GM23338 (cell line): ENCODE measurements at regions not wholly inside any gene's neighbourhood (a gene's known extent, or its start where the extent isn't known, plus 50 kb on each side); places are given as distances from the start of the nearest gene placed in this dataset.
A peak's percentile ranks its signal among the peaks of the same experiment; 100 is the strongest.

ENCODE experiments used
- ATAC-seq: fragments of 200-7000 bp; cut with Tn5 transposase; 3 replicates; pipeline ENCODE4 v1.9.1; 2020
- DNase-seq: peaks from one replicate; pipeline ENCODE4 v3.0.0-alpha.2; 2015; ENCODE audit warnings: low spot score
- H2AFZ ChIP-seq: fragments of 200-600 bp; sonication (generic); 2 replicates; pipeline ENCODE4 v1.8.0; 2016; ENCODE audit warnings: antibody characterized with exemption, mild to moderate bottlenecking, moderate library complexity
- H3F3A ChIP-seq: fragments of 200-600 bp; sonication (generic); replicated peaks from 2 replicates; pipeline ENCODE4 v1.8.0; 2017; ENCODE audit warnings: antibody characterized with exemption, mixed run types, low read depth
- H3K27ac ChIP-seq: fragments of 200-600 bp; sonication (generic); 2 replicates; pipeline ENCODE4 v1.6.1; 2016; ENCODE audit warnings: low read depth
- H3K27me3 ChIP-seq: fragments of 200-600 bp; sonication (generic); 2 replicates; pipeline ENCODE4 v1.8.0; 2016; ENCODE audit warnings: mild to moderate bottlenecking, mixed run types, moderate library complexity; ENCODE audit not compliant: insufficient read depth
- H3K36me3 ChIP-seq: fragments of 200-600 bp; sonication (generic); 2 replicates; pipeline ENCODE4 v1.8.0; 2016; ENCODE audit warnings: mild to moderate bottlenecking; ENCODE audit not compliant: insufficient read depth
- H3K4me1 ChIP-seq: fragments of 200-600 bp; sonication (generic); 2 replicates; pipeline ENCODE4 v1.8.0; 2016; ENCODE audit warnings: mild to moderate bottlenecking, moderate library complexity; ENCODE audit not compliant: insufficient read depth
- H3K4me2 ChIP-seq: fragments of 200-600 bp; sonication (generic); 2 replicates; pipeline ENCODE4 v1.7.1; 2017; ENCODE audit warnings: mixed run types
- H3K4me3 ChIP-seq: fragments of 200-600 bp; sonication (generic); 2 replicates; pipeline ENCODE4 v1.6.1; 2016; ENCODE audit warnings: mixed run types
- H3K79me2 ChIP-seq: fragments of 200-600 bp; sonication (generic); replicated peaks from 2 replicates; pipeline ENCODE4 v1.8.0; 2017; ENCODE audit warnings: mild to moderate bottlenecking; ENCODE audit not compliant: insufficient read depth
- H3K9me2 ChIP-seq: fragments of 200-600 bp; sonication (generic); 2 replicates; pipeline ENCODE4 v1.8.0; 2017; ENCODE audit not compliant: insufficient read depth
- H4K20me1 ChIP-seq: fragments of 200-600 bp; sonication (generic); replicated peaks from 2 replicates; pipeline ENCODE4 v1.8.0; 2017; ENCODE audit warnings: mild to moderate bottlenecking; ENCODE audit not compliant: insufficient read depth
- H3K27ac Mint-ChIP-seq: 2 replicates; pipeline ENCODE4 v1.8.0; 2020; ENCODE audit warnings: inconsistent platforms, mild to moderate bottlenecking, moderate library complexity, mixed read lengths
- H3K27me3 Mint-ChIP-seq: 3 replicates; pipeline ENCODE4 v1.8.0; 2022; ENCODE audit warnings: low read depth, mild to moderate bottlenecking, moderate library complexity, mixed read lengths, inconsistent platforms; ENCODE audit not compliant: insufficient read depth, poor library complexity
- H3K36me3 Mint-ChIP-seq: 3 replicates; pipeline ENCODE4 v1.8.0; 2021; ENCODE audit warnings: low read depth, mild to moderate bottlenecking, inconsistent platforms, moderate library complexity, mixed read lengths
- H3K4me1 Mint-ChIP-seq: 3 replicates; pipeline ENCODE4 v1.8.0; 2020; ENCODE audit warnings: mild to moderate bottlenecking, inconsistent platforms, mixed read lengths
- H3K4me3 Mint-ChIP-seq: 3 replicates; pipeline ENCODE4 v1.8.0; 2021; ENCODE audit warnings: moderate library complexity, mild to moderate bottlenecking, inconsistent platforms, mixed read lengths
- H3K9me3 Mint-ChIP-seq: 3 replicates; pipeline ENCODE4 v1.8.0; 2020; ENCODE audit warnings: moderate library complexity, mild to moderate bottlenecking, inconsistent platforms, mixed read lengths
- CREB1 ChIP-seq: fragments of 250-450 bp; sonication (Bioruptor Pico); IDR thresholded peaks from 2 replicates; pipeline ENCODE4 v1.5.0; 2020; ENCODE audit warnings: low read depth, mild to moderate bottlenecking, moderate library complexity
- EZH2 ChIP-seq: fragments of 200-600 bp; sonication (generic); IDR thresholded peaks from one replicate; pipeline ENCODE4 v1.8.0; 2017; ENCODE audit warnings: antibody characterized with exemption, mild to moderate bottlenecking, low read depth; ENCODE audit not compliant: unreplicated experiment
- EZH2phosphoT487 ChIP-seq: fragments of 200-600 bp; sonication (generic); IDR thresholded peaks from one replicate; pipeline ENCODE4 v1.8.1; 2018; ENCODE audit warnings: antibody characterized with exemption; ENCODE audit not compliant: unreplicated experiment
- JUNB ChIP-seq: IDR thresholded peaks from one replicate; pipeline ENCODE4 v1.6.1; 2016; ENCODE audit warnings: antibody characterized with exemption; ENCODE audit not compliant: unreplicated experiment
- NANOG ChIP-seq: IDR thresholded peaks from 2 replicates; pipeline ENCODE4 v1.6.1; 2016; ENCODE audit warnings: antibody characterized with exemption, borderline replicate concordance
- POLR2AphosphoS5 ChIP-seq: IDR thresholded peaks from 2 replicates; pipeline ENCODE4 v1.6.1; 2016; ENCODE audit warnings: antibody characterized with exemption, low read depth
- STAT1 ChIP-seq: IDR thresholded peaks from one replicate; pipeline ENCODE4 v1.6.1; 2016; ENCODE audit warnings: antibody characterized with exemption; ENCODE audit not compliant: unreplicated experiment
- ZNF114 ChIP-seq: fragments of 250-450 bp; sonication (Bioruptor Pico); IDR thresholded peaks from 2 replicates; pipeline ENCODE4 v1.5.0; 2020; ENCODE audit warnings: mild to moderate bottlenecking, moderate library complexity
- ZNF331 ChIP-seq: fragments of 250-450 bp; sonication (Bioruptor Pico); IDR thresholded peaks from 2 replicates; pipeline ENCODE4 v1.5.0; 2020; ENCODE audit warnings: low read depth, mild to moderate bottlenecking, moderate library complexity
- TF ChIP-seq, protein P1 (sequence below): IDR thresholded peaks from one replicate; pipeline ENCODE4 v1.6.1; 2018; ENCODE audit warnings: antibody characterized with exemption; ENCODE audit not compliant: unreplicated experiment
- TF ChIP-seq, protein P2 (sequence below): IDR thresholded peaks from 2 replicates; pipeline ENCODE4 v1.6.1; 2016; ENCODE audit warnings: antibody characterized with exemption
- TF ChIP-seq, protein P3 (sequence below), 2 experiments: fragments of 200-600 bp in 1 of 2; sonication (generic) in 1 of 2; conservative IDR thresholded peaks; 2 replicates each; pipeline versions ENCODE4 v1.5.1 to v1.6.1; 2016 to 2017; ENCODE audit warnings: antibody characterized with exemption in 2 of 2, low read depth in 2 of 2, mild to moderate bottlenecking in 2 of 2, moderate library complexity in 1 of 2

DNA sequence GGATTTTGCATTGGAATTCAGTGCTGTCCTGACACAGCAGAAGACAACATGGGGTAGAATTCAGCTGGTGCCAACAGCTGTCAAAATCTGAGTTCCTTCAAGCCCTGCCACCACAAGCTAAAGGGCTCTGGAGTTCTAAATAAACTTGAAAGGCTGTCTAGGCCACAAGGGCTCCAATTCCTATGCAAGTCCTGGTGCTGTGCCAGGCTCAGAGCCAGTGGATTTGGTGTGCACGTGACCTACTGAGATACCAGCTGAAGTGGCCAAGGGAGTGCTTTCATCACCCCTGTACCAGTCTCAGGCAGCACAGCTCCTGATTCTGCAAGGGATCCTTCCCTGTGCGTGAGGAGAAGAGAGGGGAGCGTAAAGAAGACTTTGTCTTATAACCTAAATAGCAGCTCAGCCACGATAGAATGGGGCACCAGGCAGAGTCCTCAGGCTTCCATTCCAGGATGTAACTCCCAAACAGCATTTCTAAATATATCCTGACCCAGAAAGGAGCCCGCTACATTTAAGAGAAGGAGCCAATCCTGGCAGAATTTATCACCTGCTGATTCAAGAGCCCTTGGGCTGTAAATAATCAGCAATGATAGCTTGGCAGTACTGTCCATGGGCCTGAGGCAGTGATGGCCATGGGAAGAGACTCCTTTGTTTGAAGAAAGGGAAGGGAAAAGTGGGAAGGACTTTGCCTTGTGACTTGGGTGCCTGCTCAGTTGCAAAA lies 881.2 kb upstream of the EPHA7 start (continued):
- TF ChIP-seq, protein P1, sequence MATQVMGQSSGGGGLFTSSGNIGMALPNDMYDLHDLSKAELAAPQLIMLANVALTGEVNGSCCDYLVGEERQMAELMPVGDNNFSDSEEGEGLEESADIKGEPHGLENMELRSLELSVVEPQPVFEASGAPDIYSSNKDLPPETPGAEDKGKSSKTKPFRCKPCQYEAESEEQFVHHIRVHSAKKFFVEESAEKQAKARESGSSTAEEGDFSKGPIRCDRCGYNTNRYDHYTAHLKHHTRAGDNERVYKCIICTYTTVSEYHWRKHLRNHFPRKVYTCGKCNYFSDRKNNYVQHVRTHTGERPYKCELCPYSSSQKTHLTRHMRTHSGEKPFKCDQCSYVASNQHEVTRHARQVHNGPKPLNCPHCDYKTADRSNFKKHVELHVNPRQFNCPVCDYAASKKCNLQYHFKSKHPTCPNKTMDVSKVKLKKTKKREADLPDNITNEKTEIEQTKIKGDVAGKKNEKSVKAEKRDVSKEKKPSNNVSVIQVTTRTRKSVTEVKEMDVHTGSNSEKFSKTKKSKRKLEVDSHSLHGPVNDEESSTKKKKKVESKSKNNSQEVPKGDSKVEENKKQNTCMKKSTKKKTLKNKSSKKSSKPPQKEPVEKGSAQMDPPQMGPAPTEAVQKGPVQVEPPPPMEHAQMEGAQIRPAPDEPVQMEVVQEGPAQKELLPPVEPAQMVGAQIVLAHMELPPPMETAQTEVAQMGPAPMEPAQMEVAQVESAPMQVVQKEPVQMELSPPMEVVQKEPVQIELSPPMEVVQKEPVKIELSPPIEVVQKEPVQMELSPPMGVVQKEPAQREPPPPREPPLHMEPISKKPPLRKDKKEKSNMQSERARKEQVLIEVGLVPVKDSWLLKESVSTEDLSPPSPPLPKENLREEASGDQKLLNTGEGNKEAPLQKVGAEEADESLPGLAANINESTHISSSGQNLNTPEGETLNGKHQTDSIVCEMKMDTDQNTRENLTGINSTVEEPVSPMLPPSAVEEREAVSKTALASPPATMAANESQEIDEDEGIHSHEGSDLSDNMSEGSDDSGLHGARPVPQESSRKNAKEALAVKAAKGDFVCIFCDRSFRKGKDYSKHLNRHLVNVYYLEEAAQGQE: no peak
- no peak for TF ChIP-seq ZNF331

DNA sequence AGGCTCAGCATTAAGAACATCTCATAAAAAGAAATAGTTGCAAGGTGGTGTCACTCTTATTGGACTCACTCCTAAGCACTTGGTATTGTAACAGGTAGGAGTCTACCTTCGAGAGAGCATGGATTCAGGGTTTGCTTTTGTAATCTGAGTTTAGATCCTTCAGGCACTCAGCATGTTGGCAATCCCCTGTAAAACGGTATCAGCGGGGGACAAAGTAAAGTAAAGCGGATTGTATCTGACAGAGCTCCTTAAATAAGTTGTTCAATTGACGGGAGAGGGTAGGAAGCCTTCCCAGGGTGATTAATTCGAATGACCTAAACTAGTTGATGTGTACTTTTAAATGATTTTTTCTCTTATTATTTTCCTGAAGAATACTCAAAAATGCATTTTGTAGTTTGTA lies 869.8 kb upstream of the EPHA7 start:
- H4K20me1 ChIP-seq: no peaks in the 10 kb centered on the region
- DNase-seq (peak; percentile 14), ATAC-seq (peak; percentile 91)
- no peaks in the 10 kb centered on the region; the same call in 1 of the 2 replicates for H3K9me2 ChIP-seq
- no peak overlapping the region for H3K27ac ChIP-seq
- H2AFZ ChIP-seq: peak overlapping the region; percentile 9; the same call in 1 of the 2 replicates
- no peaks in the 10 kb centered on the region for H3K9me3 Mint-ChIP-seq
- H3K79me2 ChIP-seq: no peaks in the 10 kb centered on the region
- no peak overlapping the region for H3K4me3 ChIP-seq
- H3K36me3 Mint-ChIP-seq: no peaks in the 10 kb centered on the region
- no peak overlapping the region for H3K27ac Mint-ChIP-seq
- H3K4me1 ChIP-seq: no peaks in the 10 kb centered on the region
- peaks cover 6% of the 10 kb centered on the region; the same call in 2 of the 3 replicates for H3K4me1 Mint-ChIP-seq
- H3K4me3 Mint-ChIP-seq: no peak overlapping the region
- H3K36me3 ChIP-seq: no peaks in the 10 kb centered on the region
- H3K27me3 ChIP-seq: no peaks in the 10 kb centered on the region
- H3K4me2 ChIP-seq: no peak overlapping the region
- H3F3A ChIP-seq: no peaks in the 10 kb centered on the region
- no peaks in the 10 kb centered on the region for H3K27me3 Mint-ChIP-seq
- TF ChIP-seq STAT1 (no peak), POLR2AphosphoS5 (no peak), CREB1 (CRISPR knock-in tag) (no peak), EZH2 (no peak), EZH2phosphoT487 (no peak), ZNF114 (CRISPR knock-in tag) (no peak), JUNB (no peak), ZNF331 (no peak), NANOG (no peak)
- TF ChIP-seq, protein P2, sequence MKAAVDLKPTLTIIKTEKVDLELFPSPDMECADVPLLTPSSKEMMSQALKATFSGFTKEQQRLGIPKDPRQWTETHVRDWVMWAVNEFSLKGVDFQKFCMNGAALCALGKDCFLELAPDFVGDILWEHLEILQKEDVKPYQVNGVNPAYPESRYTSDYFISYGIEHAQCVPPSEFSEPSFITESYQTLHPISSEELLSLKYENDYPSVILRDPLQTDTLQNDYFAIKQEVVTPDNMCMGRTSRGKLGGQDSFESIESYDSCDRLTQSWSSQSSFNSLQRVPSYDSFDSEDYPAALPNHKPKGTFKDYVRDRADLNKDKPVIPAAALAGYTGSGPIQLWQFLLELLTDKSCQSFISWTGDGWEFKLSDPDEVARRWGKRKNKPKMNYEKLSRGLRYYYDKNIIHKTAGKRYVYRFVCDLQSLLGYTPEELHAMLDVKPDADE: no peak
- TF ChIP-seq, protein P3, sequence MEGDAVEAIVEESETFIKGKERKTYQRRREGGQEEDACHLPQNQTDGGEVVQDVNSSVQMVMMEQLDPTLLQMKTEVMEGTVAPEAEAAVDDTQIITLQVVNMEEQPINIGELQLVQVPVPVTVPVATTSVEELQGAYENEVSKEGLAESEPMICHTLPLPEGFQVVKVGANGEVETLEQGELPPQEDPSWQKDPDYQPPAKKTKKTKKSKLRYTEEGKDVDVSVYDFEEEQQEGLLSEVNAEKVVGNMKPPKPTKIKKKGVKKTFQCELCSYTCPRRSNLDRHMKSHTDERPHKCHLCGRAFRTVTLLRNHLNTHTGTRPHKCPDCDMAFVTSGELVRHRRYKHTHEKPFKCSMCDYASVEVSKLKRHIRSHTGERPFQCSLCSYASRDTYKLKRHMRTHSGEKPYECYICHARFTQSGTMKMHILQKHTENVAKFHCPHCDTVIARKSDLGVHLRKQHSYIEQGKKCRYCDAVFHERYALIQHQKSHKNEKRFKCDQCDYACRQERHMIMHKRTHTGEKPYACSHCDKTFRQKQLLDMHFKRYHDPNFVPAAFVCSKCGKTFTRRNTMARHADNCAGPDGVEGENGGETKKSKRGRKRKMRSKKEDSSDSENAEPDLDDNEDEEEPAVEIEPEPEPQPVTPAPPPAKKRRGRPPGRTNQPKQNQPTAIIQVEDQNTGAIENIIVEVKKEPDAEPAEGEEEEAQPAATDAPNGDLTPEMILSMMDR (conservative IDR thresholded peaks at IDR 0.05; ENCODE audit: low read depth in 2 of 2): no peak
- TF ChIP-seq, protein P1: no peak
